Neural cell (in vitro differentiated cells): ENCODE measurements at regions not wholly inside any gene's neighbourhood (a gene's known extent, or its start where the extent isn't known, plus 50 kb on each side); places are given as distances from the start of the nearest gene placed in this dataset.

Experiments
- H2AFZ ChIP-seq: fragments of 200-600, 300-800 bp; sonication (generic), shearing (Covaris generic); 2 replicates; pipeline ENCODE4 v1.6.0; 2014; ENCODE audit warnings: low read depth, mild to moderate bottlenecking, antibody characterized with exemption, low read length, moderate library complexity
- H3F3A ChIP-seq: fragments of 200-600 bp; shearing (Covaris generic); 2 replicates; pipeline ENCODE4 v1.6.1; 2016; ENCODE audit warnings: mild to moderate bottlenecking, moderate library complexity, mixed read lengths, antibody characterized with exemption, low read length; ENCODE audit not compliant: insufficient read depth, poor library complexity, severe bottlenecking
- H3K27ac ChIP-seq: fragments of 200-600, 300-800 bp; sonication (generic), shearing (Covaris generic); 2 replicates; pipeline ENCODE4 v1.5.1; 2014; ENCODE audit warnings: mild to moderate bottlenecking, low read length, moderate library complexity
- H3K27me3 ChIP-seq: fragments of 300-800, 200-600 bp; sonication (generic), shearing (Covaris generic); 2 replicates; pipeline ENCODE4 v1.6.0; 2014; ENCODE audit warnings: mild to moderate bottlenecking, low read depth, low read length, moderate library complexity; ENCODE audit not compliant: insufficient read depth
- H3K36me3 ChIP-seq: fragments of 300-800, 200-600 bp; sonication (generic), shearing (Covaris generic); 2 replicates; pipeline ENCODE4 v1.5.1; 2014; ENCODE audit warnings: mild to moderate bottlenecking, antibody characterized with exemption, low read length, moderate library complexity; ENCODE audit not compliant: insufficient read depth
- H3K4me2 ChIP-seq: fragments of 300-800, 200-600 bp; sonication (generic), shearing (Covaris generic); 2 replicates; pipeline ENCODE4 v1.6.0; 2014; ENCODE audit warnings: mild to moderate bottlenecking, low read length
- H3K4me3 ChIP-seq: fragments of 300-800, 200-600 bp; sonication (generic), shearing (Covaris generic); 2 replicates; pipeline ENCODE4 v1.5.1; 2014; ENCODE audit warnings: mild to moderate bottlenecking, low read length, moderate library complexity
- H3K79me2 ChIP-seq: fragments of 200-600 bp; shearing (Covaris generic); replicated peaks from 2 replicates; pipeline ENCODE4 v1.6.0; 2014; ENCODE audit warnings: mild to moderate bottlenecking, low read length, moderate library complexity; ENCODE audit not compliant: insufficient read depth
- H3K9ac ChIP-seq: fragments of 300-800, 200-600 bp; sonication (generic), shearing (Covaris generic); 2 replicates; pipeline ENCODE4 v1.6.1; 2016; ENCODE audit warnings: mild to moderate bottlenecking, low read length, mixed read lengths
- H3K9me2 ChIP-seq: fragments of 200-600 bp; shearing (Covaris generic); 2 replicates; pipeline ENCODE4 v1.6.1; 2016; ENCODE audit warnings: mild to moderate bottlenecking, low read length, mixed read lengths; ENCODE audit not compliant: insufficient read depth
- H3K9me3 ChIP-seq: fragments of 200-600, 300-800 bp; sonication (generic), shearing (Covaris generic); 2 replicates; pipeline ENCODE4 v1.6.1; 2016; ENCODE audit warnings: mild to moderate bottlenecking, mixed run types, low read length, moderate library complexity, mixed read lengths
- H4K20me1 ChIP-seq: fragments of 200-600 bp; shearing (Covaris generic); 2 replicates; pipeline ENCODE4 v1.6.1; 2016; ENCODE audit warnings: mild to moderate bottlenecking, mixed run types; ENCODE audit not compliant: insufficient read depth
- CTCF ChIP-seq: fragments of 450-650 bp; IDR thresholded peaks from 2 replicates; pipeline ENCODE4 v1.5.1; 2014; ENCODE audit warnings: antibody characterized with exemption, mild to moderate bottlenecking, moderate library complexity; ENCODE audit not compliant: poor library complexity, severe bottlenecking
- EP300 ChIP-seq: fragments of 450-650 bp; conservative IDR thresholded peaks from 2 replicates; pipeline ENCODE4 v1.6.1; 2014; ENCODE audit warnings: antibody characterized with exemption, mild to moderate bottlenecking, moderate library complexity; ENCODE audit not compliant: poor library complexity, severe bottlenecking
- EZH2 ChIP-seq: fragments of 200-600, 300-800 bp; shearing (Covaris generic), sonication (generic); IDR thresholded peaks from 2 replicates; pipeline ENCODE4 v1.6.1; 2014; ENCODE audit warnings: antibody characterized with exemption, low read length, borderline replicate concordance, mild to moderate bottlenecking; ENCODE audit not compliant: insufficient read depth, poor library complexity, severe bottlenecking
- MXI1 ChIP-seq: fragments of 450-650 bp; conservative IDR thresholded peaks from 2 replicates; pipeline ENCODE4 v1.6.1; 2014; ENCODE audit warnings: antibody characterized with exemption, mild to moderate bottlenecking; ENCODE audit not compliant: poor library complexity, severe bottlenecking
- POLR2AphosphoS5 ChIP-seq: IDR thresholded peaks from 2 replicates; pipeline ENCODE4 v1.6.1; 2012
- RAD21 ChIP-seq: fragments of 450-650 bp; conservative IDR thresholded peaks from 2 replicates; pipeline ENCODE4 v1.6.1; 2014; ENCODE audit warnings: antibody characterized with exemption, mild to moderate bottlenecking, moderate library complexity
- REST ChIP-seq: IDR thresholded peaks from 2 replicates; pipeline ENCODE4 v1.6.1; 2012; ENCODE audit warnings: borderline replicate concordance
- SMC3 ChIP-seq: fragments of 450-650 bp; conservative IDR thresholded peaks from 2 replicates; pipeline ENCODE4 v1.6.1; 2014; ENCODE audit warnings: antibody characterized with exemption, mild to moderate bottlenecking, moderate library complexity; ENCODE audit not compliant: poor library complexity
- TAF1 ChIP-seq: IDR thresholded peaks from 2 replicates; pipeline ENCODE4 v1.6.1; 2012; ENCODE audit warnings: low read depth

- no peak overlapping the region for H3K4me3 ChIP-seq
- no peaks in the 10 kb centered on the region for H3K27me3 ChIP-seq
- H2AFZ ChIP-seq: no peak overlapping the region
- TF ChIP-seq CTCF (no peak), MXI1 (no peak), EP300 (peak; percentile 39), SMC3 (no peak), RAD21 (no peak), REST (peak; percentile 59), POLR2AphosphoS5 (peak; percentile 32), EZH2 (no peak), TAF1 (no peak)
- no peaks in the 10 kb centered on the region for H3K79me2 ChIP-seq
- no peak overlapping the region for H3K4me2 ChIP-seq
- no peak overlapping the region for H3K9ac ChIP-seq
- H3F3A ChIP-seq: no peaks in the 10 kb centered on the region
- no peak overlapping the region for H3K27ac ChIP-seq
- H4K20me1 ChIP-seq: no peaks in the 10 kb centered on the region
- H3K9me3 ChIP-seq: no peaks in the 10 kb centered on the region
- H3K9me2 ChIP-seq: no peaks in the 10 kb centered on the region
- no peaks in the 10 kb centered on the region for H3K36me3 ChIP-seq
Measured at GRCh38 chr3:116630494-116630893, 79.1 kb upstream of the TUSC7 start.

- Histone ChIP-seq H3K36me3 (no peaks in the 10 kb centered on the region), H3K9ac (no peak overlapping the region), H3K9me3 (no peaks in the 10 kb centered on the region), H3K79me2 (no peaks in the 10 kb centered on the region), H3F3A (no peaks in the 10 kb centered on the region), H3K4me3 (no peak overlapping the region), H2AFZ (no peak overlapping the region), H3K4me2 (no peak overlapping the region), H4K20me1 (no peaks in the 10 kb centered on the region), H3K9me2 (no peaks in the 10 kb centered on the region), H3K27ac (no peak overlapping the region), H3K27me3 (no peaks in the 10 kb centered on the region)
- no peak for TF ChIP-seq EP300
- no peak for TF ChIP-seq MXI1
- TF ChIP-seq POLR2AphosphoS5: no peak
- no peak for TF ChIP-seq RAD21
- TF ChIP-seq REST: no peak
- no peak for TF ChIP-seq CTCF
- TF ChIP-seq TAF1: no peak
- TF ChIP-seq EZH2: no peak
- TF ChIP-seq SMC3: no peak
Measured at GRCh38 chr3:116639641-116640040, 69.9 kb upstream of the TUSC7 start.
